A673 (cell line): ENCODE measurements at regions not wholly inside any gene's neighbourhood (a gene's known extent, or its start where the extent isn't known, plus 50 kb on each side); places are given as distances from the start of the nearest gene placed in this dataset.

Experiments used
- EZH2 ChIP-seq: fragments of 200-600 bp; sonication (generic); IDR thresholded peaks from 2 replicates; pipeline ENCODE4 v1.6.1; 2017; ENCODE audit warnings: borderline replicate concordance, low read depth, mild to moderate bottlenecking, mixed read lengths, antibody characterized with exemption, low read length; ENCODE audit not compliant: poor library complexity, severe bottlenecking
- TF ChIP-seq, protein P1 (sequence below): fragments of 300-800, 200-600 bp; sonication (generic); conservative IDR thresholded peaks from 2 replicates; pipeline ENCODE4 v1.5.1; 2017; ENCODE audit warnings: low read depth, mild to moderate bottlenecking, antibody characterized with exemption, low read length, moderate library complexity, mixed read lengths

DNA sequence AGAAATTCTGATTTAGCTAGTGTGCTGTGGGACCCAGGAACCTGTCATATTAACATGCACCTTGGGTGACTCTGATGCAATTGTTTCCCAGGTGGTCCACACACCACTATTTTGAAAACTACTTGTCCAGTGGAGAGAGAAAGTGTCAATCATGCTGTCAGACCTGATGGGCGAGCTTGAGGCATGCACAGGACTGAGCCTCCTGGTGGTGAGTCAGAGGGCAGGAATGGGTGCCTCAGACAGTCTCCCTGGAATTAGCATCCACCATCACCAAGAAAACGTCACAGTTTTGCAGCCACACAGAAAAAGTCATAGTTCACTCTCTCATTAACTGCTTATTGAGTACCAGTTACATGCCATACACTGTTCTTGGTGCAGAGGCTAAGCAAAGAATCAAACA lies 181.8 kb upstream of the MAOA start:
- TF ChIP-seq, protein P1, sequence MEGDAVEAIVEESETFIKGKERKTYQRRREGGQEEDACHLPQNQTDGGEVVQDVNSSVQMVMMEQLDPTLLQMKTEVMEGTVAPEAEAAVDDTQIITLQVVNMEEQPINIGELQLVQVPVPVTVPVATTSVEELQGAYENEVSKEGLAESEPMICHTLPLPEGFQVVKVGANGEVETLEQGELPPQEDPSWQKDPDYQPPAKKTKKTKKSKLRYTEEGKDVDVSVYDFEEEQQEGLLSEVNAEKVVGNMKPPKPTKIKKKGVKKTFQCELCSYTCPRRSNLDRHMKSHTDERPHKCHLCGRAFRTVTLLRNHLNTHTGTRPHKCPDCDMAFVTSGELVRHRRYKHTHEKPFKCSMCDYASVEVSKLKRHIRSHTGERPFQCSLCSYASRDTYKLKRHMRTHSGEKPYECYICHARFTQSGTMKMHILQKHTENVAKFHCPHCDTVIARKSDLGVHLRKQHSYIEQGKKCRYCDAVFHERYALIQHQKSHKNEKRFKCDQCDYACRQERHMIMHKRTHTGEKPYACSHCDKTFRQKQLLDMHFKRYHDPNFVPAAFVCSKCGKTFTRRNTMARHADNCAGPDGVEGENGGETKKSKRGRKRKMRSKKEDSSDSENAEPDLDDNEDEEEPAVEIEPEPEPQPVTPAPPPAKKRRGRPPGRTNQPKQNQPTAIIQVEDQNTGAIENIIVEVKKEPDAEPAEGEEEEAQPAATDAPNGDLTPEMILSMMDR: no peak
- TF ChIP-seq EZH2: no peak
